ENCODE measurements at regions not wholly inside any gene's neighbourhood (a gene's known extent, or its start where the extent isn't known, plus 50 kb on each side); places are given as distances from the start of the nearest gene placed in this dataset.

- H2AFZ ChIP-seq (ENCODE audit: low read length), result no peak overlapping the region
- no peaks in the 10 kb centered on the region for H3K27me3 ChIP-seq (ENCODE audit: control insufficient read depth in 1 of 2, insufficient read depth in 2 of 2, low read length in 2 of 2)
- POLR2A ChIA-PET, result no interaction called here
- no peak overlapping the region for H3K9ac ChIP-seq (ENCODE audit: insufficient read depth, low read depth, low read length)
- FAIRE-seq (no peak), DNase-seq (ENCODE audit: low spot score) (no peak), ATAC-seq (no peak)
- TF ChIP-seq PAX8 (CRISPR knock-in tag; IDR thresholded peaks at IDR 0.05; ENCODE audit: borderline replicate concordance), result no peak
- no peak for TF ChIP-seq CERS6 (CRISPR knock-in tag; IDR thresholded peaks at IDR 0.05)
- TF ChIP-seq HES4 (CRISPR knock-in tag; IDR thresholded peaks at IDR 0.05; ENCODE audit: borderline replicate concordance), result no peak
- no peak for TF ChIP-seq ZNF678 (CRISPR knock-in tag; IDR thresholded peaks at IDR 0.05)
- TF ChIP-seq ZNF839 (CRISPR knock-in tag; IDR thresholded peaks at IDR 0.05; ENCODE audit: borderline replicate concordance), result no peak
- no peak for TF ChIP-seq DBP (CRISPR knock-in tag; IDR thresholded peaks at IDR 0.05; ENCODE audit: not compliant biosample characterization)
- no peak for TF ChIP-seq KDM5B (CRISPR knock-in tag; IDR thresholded peaks at IDR 0.05; ENCODE audit: borderline replicate concordance)
- TF ChIP-seq ZNF350 (CRISPR knock-in tag; IDR thresholded peaks at IDR 0.05; ENCODE audit: borderline replicate concordance, low read depth), result no peak
- no peak for TF ChIP-seq MAZ (IDR thresholded peaks at IDR 0.05; ENCODE audit: borderline replicate concordance, low read depth, low read length)
- TF ChIP-seq MAZ (CRISPR knock-in tag; IDR thresholded peaks at IDR 0.05; ENCODE audit: low read depth), result no peak
- no peak for TF ChIP-seq SMARCC2 (IDR thresholded peaks at IDR 0.05)
- CTCF ChIA-PET (ENCODE audit: low intra/inter-chr PET ratio, low total read pairs), result no interaction called here
- BruUV-seq (replicated peaks), result no TSS peak
- H4K20me1 ChIP-seq (ENCODE audit: insufficient read depth, low read length), result no peaks in the 10 kb centered on the region
- WGBS (ENCODE audit: low lambda C conversion rate), result 6% methylated on average over 1 of the region's 1 CpG
- H3K4me1 ChIP-seq (ENCODE audit: insufficient read depth, low read length), result no peaks in the 10 kb centered on the region
- no peaks in the 10 kb centered on the region for H3K36me3 ChIP-seq (replicated peaks in 1 of 2; ENCODE audit: control insufficient read depth in 1 of 2, insufficient read depth in 2 of 2, low read length in 2 of 2)
- no peaks in the 10 kb centered on the region for H3K79me2 ChIP-seq (ENCODE audit: insufficient read depth, low read length)
- H3K4me3 ChIP-seq (replicated peaks in 1 of 3; ENCODE audit: insufficient read depth in 1 of 3, low read depth in 2 of 3, low read length in 3 of 3), result no peak overlapping the region
- in situ Hi-C loops (cut with HindIII; ENCODE audit: extremely low pct_ligation_motif_present, low pct_unique_long_range_greater_than_20kb), result no loop called here
- H3K27ac ChIP-seq (ENCODE audit: extremely low read length, insufficient read depth, low read length), result no peak overlapping the region
- H3K4me2 ChIP-seq (ENCODE audit: low read depth, low read length), result no peak overlapping the region
- intact Hi-C loops (cut with micrococcal nuclease; ENCODE audit: unreplicated experiment), result no loop called here
- 0 out of 2 replicates have a peak, but pooled peaks cover 18% of the 10 kb centered on the region for H3K9me3 ChIP-seq (ENCODE audit: low read length)
These were observed 114.3 kb downstream of the TRIB2 start for GRCh38 chr2:12831016-12831415.

Data from HepG2 (cell line).